GM12864 (cell line): ENCODE measurements at regions not wholly inside any gene's neighbourhood (a gene's known extent, or its start where the extent isn't known, plus 50 kb on each side); places are given as distances from the start of the nearest gene placed in this dataset.

Experiments used
- DNase-seq: peaks from one replicate; pipeline ENCODE4 v3.0.0-alpha.2; 2011; ENCODE audit warnings: low read depth
- H3K4me3 ChIP-seq: 2 replicates; pipeline ENCODE4 v1.5.1; 2011; ENCODE audit warnings: mild to moderate bottlenecking, low read depth, low read length, control low read depth
- TF ChIP-seq, protein P1 (sequence below): IDR thresholded peaks from 2 replicates; pipeline ENCODE4 v1.5.1; 2011; ENCODE audit warnings: low read depth, mild to moderate bottlenecking, moderate library complexity, low read length, control low read depth, inconsistent platforms; ENCODE audit errors: missing control alignments

- H3K4me3 ChIP-seq = no peak overlapping the region
- DNase-seq = no peak
- TF ChIP-seq, protein P1, sequence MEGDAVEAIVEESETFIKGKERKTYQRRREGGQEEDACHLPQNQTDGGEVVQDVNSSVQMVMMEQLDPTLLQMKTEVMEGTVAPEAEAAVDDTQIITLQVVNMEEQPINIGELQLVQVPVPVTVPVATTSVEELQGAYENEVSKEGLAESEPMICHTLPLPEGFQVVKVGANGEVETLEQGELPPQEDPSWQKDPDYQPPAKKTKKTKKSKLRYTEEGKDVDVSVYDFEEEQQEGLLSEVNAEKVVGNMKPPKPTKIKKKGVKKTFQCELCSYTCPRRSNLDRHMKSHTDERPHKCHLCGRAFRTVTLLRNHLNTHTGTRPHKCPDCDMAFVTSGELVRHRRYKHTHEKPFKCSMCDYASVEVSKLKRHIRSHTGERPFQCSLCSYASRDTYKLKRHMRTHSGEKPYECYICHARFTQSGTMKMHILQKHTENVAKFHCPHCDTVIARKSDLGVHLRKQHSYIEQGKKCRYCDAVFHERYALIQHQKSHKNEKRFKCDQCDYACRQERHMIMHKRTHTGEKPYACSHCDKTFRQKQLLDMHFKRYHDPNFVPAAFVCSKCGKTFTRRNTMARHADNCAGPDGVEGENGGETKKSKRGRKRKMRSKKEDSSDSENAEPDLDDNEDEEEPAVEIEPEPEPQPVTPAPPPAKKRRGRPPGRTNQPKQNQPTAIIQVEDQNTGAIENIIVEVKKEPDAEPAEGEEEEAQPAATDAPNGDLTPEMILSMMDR = no peak
Observed at GRCh38 chr2:198340846-198341245, 536.5 kb downstream of the PLCL1 start.

DNA sequence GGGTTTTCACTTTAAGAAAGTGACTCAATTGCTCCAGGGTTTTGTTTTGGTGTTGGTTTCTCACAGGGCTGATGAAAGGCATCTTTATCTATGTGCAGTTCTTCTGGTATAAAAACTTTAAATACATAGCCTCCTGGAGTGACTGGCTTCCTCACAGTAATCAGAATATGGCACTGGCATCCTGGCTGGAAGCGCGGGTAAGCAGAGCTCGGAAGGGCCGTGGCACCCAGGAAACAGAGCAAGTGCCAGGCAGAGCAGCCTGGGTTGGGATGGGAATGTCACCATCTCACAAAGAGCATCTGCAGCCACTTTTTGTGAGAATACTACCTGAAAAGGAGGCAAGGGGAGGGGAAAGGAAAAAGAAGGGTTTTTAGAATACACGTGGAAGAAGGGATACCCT is 534.7 kb downstream of the PLCL1 start:
- H3K4me3 ChIP-seq = no peak overlapping the region
- DNase-seq = no peak
- TF ChIP-seq, protein P1 = no peak

GRCh38 chr2:198337368-198337767 is 533.0 kb downstream of the PLCL1 start:
- DNase-seq = no peak

DNA sequence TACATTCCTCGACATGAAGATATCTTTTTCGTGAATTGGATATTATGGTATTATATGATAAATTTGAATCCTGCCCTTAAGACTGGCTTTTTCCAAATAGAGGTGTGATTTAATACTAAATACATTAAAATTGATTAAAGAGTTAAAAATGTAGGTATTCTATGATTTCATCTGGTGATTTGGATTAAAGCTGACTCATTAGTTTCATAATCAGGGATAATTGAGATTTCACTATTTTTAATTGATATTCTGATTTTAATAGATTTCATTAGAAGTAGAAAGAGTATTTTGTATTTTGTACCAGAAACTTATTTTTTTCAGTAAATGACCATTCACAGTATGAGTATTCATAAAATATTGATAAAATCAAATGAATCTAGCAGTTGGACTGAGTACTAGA is 524.1 kb downstream of the PLCL1 start:
- H3K4me3 ChIP-seq = no peak overlapping the region
- DNase-seq = no peak
- TF ChIP-seq, protein P1 = no peak

More at GRCh38 chr2:198337368-198337767, 533.0 kb downstream of the PLCL1 start:
- TF ChIP-seq, protein P1 = no peak
- no peak overlapping the region for H3K4me3 ChIP-seq

DNA sequence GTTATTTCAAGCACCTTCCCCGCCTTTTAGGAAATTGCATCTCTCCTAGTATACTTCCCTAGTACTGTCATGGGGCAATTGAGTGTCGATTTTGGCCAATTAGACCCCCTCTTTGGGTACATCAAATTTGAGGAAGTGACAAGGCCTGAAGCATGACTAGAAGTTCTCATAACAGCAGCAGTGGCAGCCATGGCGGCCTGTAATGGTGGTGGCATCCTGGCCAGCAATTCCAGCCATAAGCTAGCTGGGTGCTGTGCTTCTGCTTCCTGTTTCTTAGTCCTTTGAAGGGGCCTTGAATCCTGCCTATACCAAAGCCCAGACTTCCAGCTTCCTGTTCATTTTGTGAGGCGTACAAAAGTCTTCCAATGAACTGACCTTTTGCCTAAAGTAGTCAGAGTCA is 523.1 kb downstream of the PLCL1 start:
- no peak for DNase-seq
- H3K4me3 ChIP-seq = no peak overlapping the region
- TF ChIP-seq, protein P1 = no peak

DNA sequence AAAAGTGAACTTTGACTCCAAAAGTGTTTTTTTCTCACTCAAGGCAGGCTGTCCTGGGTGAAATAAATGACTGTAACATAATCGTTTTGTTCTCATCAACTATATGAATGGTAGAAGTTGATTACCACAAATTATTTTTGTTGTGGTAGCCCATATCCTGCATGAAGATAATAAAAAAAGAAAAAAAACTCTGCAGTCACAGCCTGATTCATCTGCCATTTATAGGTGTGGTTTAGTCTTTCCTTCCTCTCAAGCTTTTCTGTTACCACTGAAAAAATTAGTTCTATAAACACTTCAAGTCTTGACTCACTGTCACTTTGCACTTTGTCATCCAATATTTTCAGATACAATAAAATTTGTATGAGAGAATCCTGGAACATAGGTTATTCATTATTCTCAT is 522.0 kb downstream of the PLCL1 start:
- no peak for DNase-seq
- H3K4me3 ChIP-seq = no peak overlapping the region
- TF ChIP-seq, protein P1 = no peak

DNA sequence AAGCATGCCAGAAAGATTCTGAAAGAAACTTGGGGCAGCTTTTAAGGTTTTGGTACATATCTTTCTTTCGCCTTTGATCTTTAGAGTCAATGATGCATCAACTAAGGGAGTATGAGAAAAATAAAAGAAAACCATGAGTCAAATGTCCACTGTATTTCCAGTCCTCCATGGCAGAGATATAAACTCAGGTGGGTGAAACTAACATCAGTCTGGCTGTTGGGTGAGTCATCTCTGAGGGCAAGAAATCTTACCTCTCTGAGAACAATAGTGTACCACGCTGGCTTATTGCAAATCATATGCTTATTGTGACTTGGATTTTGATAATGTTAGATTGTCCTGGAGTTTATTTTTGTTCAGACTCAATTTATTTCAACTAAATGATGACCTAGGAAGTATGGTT is 521.0 kb downstream of the PLCL1 start:
- H3K4me3 ChIP-seq = no peak overlapping the region
- no peak for DNase-seq
- TF ChIP-seq, protein P1 = no peak
